ENCODE measurements at regions not wholly inside any gene's neighbourhood (a gene's known extent, or its start where the extent isn't known, plus 50 kb on each side); places are given as distances from the start of the nearest gene placed in this dataset.

DNA sequence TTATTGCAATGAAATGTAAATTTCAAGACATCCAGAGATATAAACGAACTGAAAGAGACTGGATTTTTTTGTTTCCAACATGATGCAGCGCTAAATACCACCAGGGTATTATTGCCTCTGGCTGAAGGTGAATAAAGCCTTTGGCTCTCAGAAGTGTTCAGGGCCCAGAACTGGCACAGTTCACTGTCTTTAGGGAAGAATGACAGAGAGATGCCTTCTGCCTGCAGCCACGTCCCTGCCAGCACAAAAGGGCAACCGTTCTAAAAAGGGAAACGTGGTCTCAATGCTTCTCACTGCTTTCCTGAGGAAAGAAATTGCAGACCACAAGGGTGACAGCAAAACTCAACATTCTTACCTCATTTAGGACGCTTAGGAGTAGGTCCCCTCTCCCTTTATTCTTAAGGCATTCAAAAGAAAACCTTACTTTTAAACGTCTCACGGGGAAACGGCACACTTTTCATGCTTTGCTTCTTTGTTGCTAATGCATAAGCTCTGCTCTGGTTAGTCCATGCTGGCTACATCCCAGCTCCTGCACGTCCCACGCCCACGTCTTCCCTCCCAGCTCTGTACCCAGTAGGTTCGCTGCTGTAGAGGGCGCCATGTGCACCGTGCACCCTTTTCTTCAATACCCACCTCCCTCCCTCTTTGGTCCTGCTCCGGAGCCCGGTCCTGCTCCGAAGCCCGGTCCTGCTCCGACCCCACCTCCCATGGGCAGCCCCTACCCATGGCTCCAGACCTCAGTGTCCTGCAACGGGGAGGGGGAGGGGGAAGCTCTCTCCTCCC is 171.0 kb downstream of the HRH4 start:
- no peaks in the 10 kb centered on the region for H3K79me2 ChIP-seq (ENCODE audit: insufficient read depth, low read length)
- H3K4me2 ChIP-seq (replicated peaks; ENCODE audit: extremely low read depth, low read length, poor library complexity, severe bottlenecking), result peak overlapping the region; percentile 26
- H3K36me3 ChIP-seq (replicated peaks in 1 of 2; ENCODE audit: control insufficient read depth in 1 of 2, insufficient read depth in 2 of 2, low read length in 2 of 2), result no peaks in the 10 kb centered on the region
- H3K9ac ChIP-seq (ENCODE audit: insufficient read depth, low read length, poor library complexity, severe bottlenecking), result no peak overlapping the region
- Mint-ChIP-seq H3K4me3 (peak overlapping the region in 1 of 2 donors; percentile 67), H3K4me1 (peaks cover 23% of the 10 kb centered on the region), H3K36me3 (no peaks in the 10 kb centered on the region), H3K27me3 (ENCODE audit: low read depth in 3 of 3) (no peaks in the 10 kb centered on the region), H3K9me3 (peaks cover 0 to 3% (median 0%) of the 10 kb centered on the region in 7 donors), H3K27ac (no peak overlapping the region)
- TF ChIP-seq, protein P1, sequence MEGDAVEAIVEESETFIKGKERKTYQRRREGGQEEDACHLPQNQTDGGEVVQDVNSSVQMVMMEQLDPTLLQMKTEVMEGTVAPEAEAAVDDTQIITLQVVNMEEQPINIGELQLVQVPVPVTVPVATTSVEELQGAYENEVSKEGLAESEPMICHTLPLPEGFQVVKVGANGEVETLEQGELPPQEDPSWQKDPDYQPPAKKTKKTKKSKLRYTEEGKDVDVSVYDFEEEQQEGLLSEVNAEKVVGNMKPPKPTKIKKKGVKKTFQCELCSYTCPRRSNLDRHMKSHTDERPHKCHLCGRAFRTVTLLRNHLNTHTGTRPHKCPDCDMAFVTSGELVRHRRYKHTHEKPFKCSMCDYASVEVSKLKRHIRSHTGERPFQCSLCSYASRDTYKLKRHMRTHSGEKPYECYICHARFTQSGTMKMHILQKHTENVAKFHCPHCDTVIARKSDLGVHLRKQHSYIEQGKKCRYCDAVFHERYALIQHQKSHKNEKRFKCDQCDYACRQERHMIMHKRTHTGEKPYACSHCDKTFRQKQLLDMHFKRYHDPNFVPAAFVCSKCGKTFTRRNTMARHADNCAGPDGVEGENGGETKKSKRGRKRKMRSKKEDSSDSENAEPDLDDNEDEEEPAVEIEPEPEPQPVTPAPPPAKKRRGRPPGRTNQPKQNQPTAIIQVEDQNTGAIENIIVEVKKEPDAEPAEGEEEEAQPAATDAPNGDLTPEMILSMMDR (IDR thresholded peaks at IDR 0.05), result no peak
- peaks cover 4 to 6% of the 10 kb centered on the region in 2 donors for H3K4me1 ChIP-seq (ENCODE audit: control insufficient read depth in 1 of 2, insufficient read depth in 2 of 2, low read length in 2 of 2)
- no peak for DNase-seq
- intact Hi-C loops (cut with micrococcal nuclease), result no loop called here
- 8% methylated on average over 9 of the region's 21 CpGs for WGBS (ENCODE audit: insufficient coverage)
- no peaks in the 10 kb centered on the region for H4K20me1 ChIP-seq (ENCODE audit: insufficient read depth, low read length)
- no peaks in the 10 kb centered on the region for H3K9me3 ChIP-seq (replicated peaks in 1 of 2; ENCODE audit: control insufficient read depth in 1 of 2, insufficient read depth in 1 of 2, low read length in 2 of 2)
- H3K27ac ChIP-seq (ENCODE audit: low read depth in 1 of 2, low read length in 2 of 2), result no peak overlapping the region
- no peak overlapping the region for H3K4me3 ChIP-seq (replicated peaks in 1 of 3; ENCODE audit: low read depth in 2 of 3, low read length in 3 of 3)
- H2AFZ ChIP-seq (ENCODE audit: insufficient read depth, low read depth, low read length, poor library complexity, severe bottlenecking), result peak overlapping the region; percentile 19
- H3K27me3 ChIP-seq (ENCODE audit: control insufficient read depth in 2 of 2, insufficient read depth in 2 of 2, low read length in 2 of 2), result no peaks in the 10 kb centered on the region

DNA sequence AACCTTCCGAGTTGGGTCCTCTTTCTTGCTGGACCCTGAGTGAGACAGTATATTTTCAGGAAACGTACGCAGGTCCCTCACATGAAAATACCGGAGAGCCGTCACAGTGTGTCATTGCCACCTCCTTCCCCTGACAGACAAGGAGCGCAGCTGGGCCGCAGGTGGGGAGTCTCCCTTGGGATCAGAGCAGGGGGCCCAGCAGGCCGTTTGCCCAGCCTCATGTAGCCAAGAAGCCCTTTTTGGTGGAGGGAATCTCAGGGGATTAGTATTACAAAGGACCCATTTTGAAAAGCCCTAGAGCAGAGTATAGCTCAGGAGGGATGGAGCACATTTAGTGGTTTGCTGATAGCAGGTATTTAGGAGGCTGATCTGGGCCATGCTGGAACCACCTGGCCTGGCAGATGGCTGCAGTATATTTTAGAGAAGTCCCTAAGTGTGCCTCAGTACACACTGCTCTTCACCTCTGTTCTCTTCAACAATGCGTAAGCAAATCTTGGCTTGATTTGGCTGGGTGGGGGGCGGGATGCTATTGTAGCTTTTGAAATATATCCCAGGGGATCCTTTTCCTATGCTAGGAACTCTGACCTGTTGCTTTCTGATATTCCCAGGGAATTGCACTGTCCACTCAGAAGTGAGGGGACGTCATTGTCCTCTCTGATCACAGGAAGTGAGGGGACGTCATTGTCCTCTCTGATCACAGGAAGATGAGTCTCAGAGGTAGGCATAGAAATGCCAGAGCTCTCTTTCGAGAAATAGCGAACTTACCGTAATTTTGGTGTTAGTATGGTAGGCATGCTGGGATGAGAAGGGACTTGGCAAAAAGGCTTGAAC is 171.9 kb downstream of the HRH4 start:
- H3K27me3 ChIP-seq (ENCODE audit: control insufficient read depth in 2 of 2, insufficient read depth in 2 of 2, low read length in 2 of 2), result no peaks in the 10 kb centered on the region
- DNase-seq, result no peak
- H3K27me3 Mint-ChIP-seq (ENCODE audit: low read depth in 3 of 3), result peaks cover 0 to 2% (median 0%) of the 10 kb centered on the region in 3 donors
- peaks cover 4 to 6% of the 10 kb centered on the region in 2 donors for H3K4me1 ChIP-seq (ENCODE audit: control insufficient read depth in 1 of 2, insufficient read depth in 2 of 2, low read length in 2 of 2)
- H3K27ac Mint-ChIP-seq, result peak overlapping the region in 2 of 7 donors; percentile 23 to 51
- no peaks in the 10 kb centered on the region for H3K79me2 ChIP-seq (ENCODE audit: insufficient read depth, low read length)
- H3K27ac ChIP-seq (ENCODE audit: low read depth in 1 of 2, low read length in 2 of 2), result no peak overlapping the region
- no peak overlapping the region for H3K9ac ChIP-seq (ENCODE audit: insufficient read depth, low read length, poor library complexity, severe bottlenecking)
- H3K36me3 ChIP-seq (replicated peaks in 1 of 2; ENCODE audit: control insufficient read depth in 1 of 2, insufficient read depth in 2 of 2, low read length in 2 of 2), result no peaks in the 10 kb centered on the region
- H3K9me3 ChIP-seq (replicated peaks in 1 of 2; ENCODE audit: control insufficient read depth in 1 of 2, insufficient read depth in 1 of 2, low read length in 2 of 2), result no peaks in the 10 kb centered on the region
- peaks cover 23% of the 10 kb centered on the region for H3K4me1 Mint-ChIP-seq
- peak overlapping the region; percentile 19 for H2AFZ ChIP-seq (ENCODE audit: insufficient read depth, low read depth, low read length, poor library complexity, severe bottlenecking)
- H3K4me3 ChIP-seq (replicated peaks in 1 of 3; ENCODE audit: low read depth in 2 of 3, low read length in 3 of 3), result no peak overlapping the region
- H3K36me3 Mint-ChIP-seq, result no peaks in the 10 kb centered on the region
- TF ChIP-seq, protein P1 (IDR thresholded peaks at IDR 0.05), result no peak
- WGBS (ENCODE audit: insufficient coverage), result 95% methylated on average over 13 of the region's 15 CpGs
- peak overlapping the region in 1 of 2 donors; percentile 67 for H3K4me3 Mint-ChIP-seq
- H4K20me1 ChIP-seq (ENCODE audit: insufficient read depth, low read length), result no peaks in the 10 kb centered on the region
- intact Hi-C loops (cut with micrococcal nuclease), result no loop called here
- peaks cover 0 to 3% (median 0%) of the 10 kb centered on the region in 7 donors for H3K9me3 Mint-ChIP-seq
- H3K4me2 ChIP-seq (replicated peaks; ENCODE audit: extremely low read depth, low read length, poor library complexity, severe bottlenecking), result no peak overlapping the region

Measured in CD14-positive monocyte (primary cell).